ENCODE measurements at regions not wholly inside any gene's neighbourhood (a gene's known extent, or its start where the extent isn't known, plus 50 kb on each side); places are given as distances from the start of the nearest gene placed in this dataset.

DNA sequence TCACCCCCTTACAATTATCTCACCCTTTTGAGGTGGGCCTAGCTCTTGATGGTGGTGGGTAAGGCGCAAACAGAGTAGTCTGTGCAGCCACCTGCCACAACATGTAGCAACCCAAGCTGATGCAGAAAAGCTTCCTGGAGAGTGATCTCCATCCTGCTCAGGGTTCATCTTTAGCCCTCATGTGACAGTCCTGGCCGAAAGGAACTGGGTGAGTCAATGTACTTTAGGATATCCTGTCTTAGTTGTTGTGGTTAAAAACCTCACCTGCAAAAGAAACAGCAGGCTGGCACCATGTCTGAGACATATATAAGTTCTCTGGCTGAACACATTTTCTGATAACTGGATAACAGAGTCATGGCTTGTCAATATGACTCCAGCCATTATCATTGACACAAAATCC, 183.5 kb upstream of the CPHXL start:
- H3K79me2 ChIP-seq (ENCODE audit: insufficient read depth, low read length) = no peaks in the 10 kb centered on the region
- no peaks in the 10 kb centered on the region for H3K4me1 Mint-ChIP-seq (ENCODE audit: low read depth, unreplicated experiment)
- H4K20me1 ChIP-seq (ENCODE audit: insufficient read depth, low read length) = no peaks in the 10 kb centered on the region
- no peak overlapping the region for H3K4me2 ChIP-seq (ENCODE audit: low read length)
- no peaks in the 10 kb centered on the region for H3K4me1 ChIP-seq (ENCODE audit: insufficient read depth, low read length)
- no peaks in the 10 kb centered on the region for H3K36me3 Mint-ChIP-seq (ENCODE audit: low read depth, unreplicated experiment)
- H3K27ac Mint-ChIP-seq (ENCODE audit: unreplicated experiment) = no peak overlapping the region
- no peaks in the 10 kb centered on the region for H3K36me3 ChIP-seq (ENCODE audit: insufficient read depth, low read length)
- H3K9me3 ChIP-seq (ENCODE audit: insufficient read depth, low read depth, low read length) = no peaks in the 10 kb centered on the region
- H3K4me3 Mint-ChIP-seq (ENCODE audit: unreplicated experiment) = no peak overlapping the region
- H3K9ac ChIP-seq (ENCODE audit: low read length) = no peak overlapping the region
- no peak overlapping the region for H3K4me3 ChIP-seq (ENCODE audit: insufficient read depth, low read depth, low read length)
- H3K9me3 Mint-ChIP-seq (ENCODE audit: unreplicated experiment) = peaks cover 2% of the 10 kb centered on the region
- H2AFZ ChIP-seq (ENCODE audit: low read depth, low read length) = no peak overlapping the region
- no peak overlapping the region for H3K27ac ChIP-seq (ENCODE audit: low read depth, low read length)
- FAIRE-seq (no peak), DNase-seq (ENCODE audit: low read depth) (no peak)
- H3K27me3 ChIP-seq (ENCODE audit: insufficient read depth, low read length) = no peaks in the 10 kb centered on the region
- no peaks in the 10 kb centered on the region for H3K27me3 Mint-ChIP-seq (ENCODE audit: low read depth, unreplicated experiment)
- TF ChIP-seq, protein P1, sequence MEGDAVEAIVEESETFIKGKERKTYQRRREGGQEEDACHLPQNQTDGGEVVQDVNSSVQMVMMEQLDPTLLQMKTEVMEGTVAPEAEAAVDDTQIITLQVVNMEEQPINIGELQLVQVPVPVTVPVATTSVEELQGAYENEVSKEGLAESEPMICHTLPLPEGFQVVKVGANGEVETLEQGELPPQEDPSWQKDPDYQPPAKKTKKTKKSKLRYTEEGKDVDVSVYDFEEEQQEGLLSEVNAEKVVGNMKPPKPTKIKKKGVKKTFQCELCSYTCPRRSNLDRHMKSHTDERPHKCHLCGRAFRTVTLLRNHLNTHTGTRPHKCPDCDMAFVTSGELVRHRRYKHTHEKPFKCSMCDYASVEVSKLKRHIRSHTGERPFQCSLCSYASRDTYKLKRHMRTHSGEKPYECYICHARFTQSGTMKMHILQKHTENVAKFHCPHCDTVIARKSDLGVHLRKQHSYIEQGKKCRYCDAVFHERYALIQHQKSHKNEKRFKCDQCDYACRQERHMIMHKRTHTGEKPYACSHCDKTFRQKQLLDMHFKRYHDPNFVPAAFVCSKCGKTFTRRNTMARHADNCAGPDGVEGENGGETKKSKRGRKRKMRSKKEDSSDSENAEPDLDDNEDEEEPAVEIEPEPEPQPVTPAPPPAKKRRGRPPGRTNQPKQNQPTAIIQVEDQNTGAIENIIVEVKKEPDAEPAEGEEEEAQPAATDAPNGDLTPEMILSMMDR (IDR thresholded peaks at IDR 0.05; ENCODE audit: insufficient read depth, low read depth, low read length) = no peak
- no peak for TF ChIP-seq EZH2 (IDR thresholded peaks at IDR 0.05; ENCODE audit: insufficient read depth, low read length)

DNA sequence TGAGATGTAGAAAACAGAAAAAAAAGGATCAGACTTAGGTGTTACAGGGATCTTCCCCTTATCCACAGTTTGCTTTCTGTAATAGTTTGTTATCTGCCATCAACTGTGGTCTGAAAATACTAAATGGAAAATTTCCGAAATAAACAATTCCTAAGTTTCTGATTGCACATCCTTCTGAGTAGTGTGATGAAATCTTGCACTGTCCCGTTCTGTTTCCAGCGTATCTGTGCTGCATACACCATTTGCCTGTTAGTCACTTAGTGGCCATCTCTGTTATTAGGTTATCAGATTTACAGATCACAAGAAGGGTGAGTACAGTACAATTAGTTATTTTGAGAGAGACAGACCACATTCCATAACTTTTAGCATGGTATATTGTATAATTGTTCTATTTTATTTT, 185.6 kb upstream of the CPHXL start:
- FAIRE-seq (no peak), DNase-seq (ENCODE audit: low read depth) (no peak)
- no peak overlapping the region for H3K27ac ChIP-seq (ENCODE audit: low read depth, low read length)
- Mint-ChIP-seq H3K27ac (ENCODE audit: unreplicated experiment) (no peak overlapping the region), H3K36me3 (ENCODE audit: low read depth, unreplicated experiment) (no peaks in the 10 kb centered on the region), H3K9me3 (ENCODE audit: unreplicated experiment) (peaks cover 2% of the 10 kb centered on the region), H3K27me3 (ENCODE audit: low read depth, unreplicated experiment) (peaks cover under 1% of the 10 kb centered on the region), H3K4me1 (ENCODE audit: low read depth, unreplicated experiment) (no peaks in the 10 kb centered on the region), H3K4me3 (ENCODE audit: unreplicated experiment) (no peak overlapping the region)
- H4K20me1 ChIP-seq (ENCODE audit: insufficient read depth, low read length) = no peaks in the 10 kb centered on the region
- H3K4me3 ChIP-seq (ENCODE audit: insufficient read depth, low read depth, low read length) = no peak overlapping the region
- no peak overlapping the region for H2AFZ ChIP-seq (ENCODE audit: low read depth, low read length)
- no peaks in the 10 kb centered on the region for H3K27me3 ChIP-seq (ENCODE audit: insufficient read depth, low read length)
- no peak overlapping the region for H3K9ac ChIP-seq (ENCODE audit: low read length)
- TF ChIP-seq, protein P1 (IDR thresholded peaks at IDR 0.05; ENCODE audit: insufficient read depth, low read depth, low read length) = no peak
- TF ChIP-seq EZH2 (IDR thresholded peaks at IDR 0.05; ENCODE audit: insufficient read depth, low read length) = no peak
- H3K4me1 ChIP-seq (ENCODE audit: insufficient read depth, low read length) = no peaks in the 10 kb centered on the region
- H3K9me3 ChIP-seq (ENCODE audit: insufficient read depth, low read depth, low read length) = no peaks in the 10 kb centered on the region
- no peaks in the 10 kb centered on the region for H3K36me3 ChIP-seq (ENCODE audit: insufficient read depth, low read length)
- H3K4me2 ChIP-seq (ENCODE audit: low read length) = no peak overlapping the region
- no peaks in the 10 kb centered on the region for H3K79me2 ChIP-seq (ENCODE audit: insufficient read depth, low read length)

DNA sequence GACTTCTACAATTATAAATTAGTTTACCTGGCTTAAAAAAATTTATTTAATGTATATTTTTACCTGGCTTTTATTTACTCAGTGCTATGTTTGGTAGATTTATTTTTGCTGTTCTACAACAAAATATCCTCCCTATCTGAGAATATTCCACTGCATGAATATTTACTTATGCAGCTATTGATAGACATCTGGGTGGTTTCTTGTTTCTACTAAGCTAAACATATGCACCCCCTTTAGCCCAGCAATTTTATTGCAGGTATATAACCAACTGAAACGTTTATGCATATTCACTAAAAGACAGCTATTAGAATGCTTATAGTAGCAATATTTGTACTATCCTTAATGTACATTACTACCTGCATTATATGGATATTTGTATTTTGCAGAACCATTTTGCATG, 187.7 kb upstream of the CPHXL start:
- no peak overlapping the region for H2AFZ ChIP-seq (ENCODE audit: low read depth, low read length)
- H3K36me3 ChIP-seq (ENCODE audit: insufficient read depth, low read length) = no peaks in the 10 kb centered on the region
- no peak overlapping the region for H3K9ac ChIP-seq (ENCODE audit: low read length)
- H3K4me3 ChIP-seq (ENCODE audit: insufficient read depth, low read depth, low read length) = no peak overlapping the region
- DNase-seq (ENCODE audit: low read depth) (no peak), FAIRE-seq (no peak)
- Mint-ChIP-seq H3K27me3 (ENCODE audit: low read depth, unreplicated experiment) (peaks cover 2% of the 10 kb centered on the region), H3K9me3 (ENCODE audit: unreplicated experiment) (peaks cover 4% of the 10 kb centered on the region), H3K4me3 (ENCODE audit: unreplicated experiment) (no peak overlapping the region), H3K27ac (ENCODE audit: unreplicated experiment) (no peak overlapping the region), H3K4me1 (ENCODE audit: low read depth, unreplicated experiment) (no peaks in the 10 kb centered on the region), H3K36me3 (ENCODE audit: low read depth, unreplicated experiment) (no peaks in the 10 kb centered on the region)
- no peak for TF ChIP-seq EZH2 (IDR thresholded peaks at IDR 0.05; ENCODE audit: insufficient read depth, low read length)
- TF ChIP-seq, protein P1 (IDR thresholded peaks at IDR 0.05; ENCODE audit: insufficient read depth, low read depth, low read length) = no peak
- no peaks in the 10 kb centered on the region for H3K27me3 ChIP-seq (ENCODE audit: insufficient read depth, low read length)
- H3K79me2 ChIP-seq (ENCODE audit: insufficient read depth, low read length) = no peaks in the 10 kb centered on the region
- H3K27ac ChIP-seq (ENCODE audit: low read depth, low read length) = no peak overlapping the region
- H3K4me2 ChIP-seq (ENCODE audit: low read length) = no peak overlapping the region
- H4K20me1 ChIP-seq (ENCODE audit: insufficient read depth, low read length) = no peaks in the 10 kb centered on the region
- no peaks in the 10 kb centered on the region for H3K4me1 ChIP-seq (ENCODE audit: insufficient read depth, low read length)
- H3K9me3 ChIP-seq (ENCODE audit: insufficient read depth, low read depth, low read length) = no peaks in the 10 kb centered on the region

Data from astrocyte (in vitro differentiated cells and primary cell).